Stimulated activated CD4-positive, alpha-beta T cell treated with anti-CD3 and anti-CD28 coated beads, Interleukin-2, amount 100 ng/mL, for 4 hours (primary cell): ENCODE measurements at regions not wholly inside any gene's neighbourhood (a gene's known extent, or its start where the extent isn't known, plus 50 kb on each side); places are given as distances from the start of the nearest gene placed in this dataset.

Source experiments
- DNase-seq: peaks from one replicate; pipeline ENCODE4 v3.0.0-alpha.2; 2020; ENCODE audit warnings: low read depth

- DNase-seq, result no peak
Observed at GRCh38 chr20:56800088-56800487, 171.0 kb downstream of the TFAP2C start.

- DNase-seq, result no peak
Observed at GRCh38 chr20:56801971-56802755, 173.1 kb downstream of the TFAP2C start.

GRCh38 chr20:56802805-56803204 is 173.7 kb downstream of the TFAP2C start:
- no peak for DNase-seq

GRCh38 chr20:56805313-56805712 is 176.2 kb downstream of the TFAP2C start:
- DNase-seq, result no peak

- no peak for DNase-seq
Observed at GRCh38 chr20:56805966-56806365, 176.9 kb downstream of the TFAP2C start.

GRCh38 chr20:56806952-56807517 is 177.9 kb downstream of the TFAP2C start:
- no peak for DNase-seq

GRCh38 chr20:56808117-56808725 is 179.1 kb downstream of the TFAP2C start:
- no peak for DNase-seq

- no peak for DNase-seq
Observed at GRCh38 chr20:56808732-56809131, 179.6 kb downstream of the TFAP2C start.

GRCh38 chr20:56809668-56810067 is 180.6 kb downstream of the TFAP2C start:
- DNase-seq, result no peak

GRCh38 chr20:56810141-56810540 is 181.0 kb downstream of the TFAP2C start:
- no peak for DNase-seq

- DNase-seq, result no peak
Observed at GRCh38 chr20:56815796-56816195, 186.7 kb downstream of the TFAP2C start.

GRCh38 chr20:56816349-56816748 is 187.2 kb downstream of the TFAP2C start:
- DNase-seq, result no peak

GRCh38 chr20:56817780-56818675 is 188.9 kb downstream of the TFAP2C start:
- no peak for DNase-seq

GRCh38 chr20:56820984-56821383 is 191.9 kb downstream of the TFAP2C start:
- no peak for DNase-seq

- DNase-seq, result no peak
Observed at GRCh38 chr20:56826306-56826704, 197.2 kb downstream of the TFAP2C start.

GRCh38 chr20:56826705-56827665 is 197.9 kb downstream of the TFAP2C start:
- DNase-seq, result no peak

- DNase-seq, result no peak
Observed at GRCh38 chr20:56827763-56828162, 198.7 kb downstream of the TFAP2C start.

- DNase-seq, result no peak
Observed at GRCh38 chr20:56828402-56828801, 199.3 kb downstream of the TFAP2C start.

- no peak for DNase-seq
Observed at GRCh38 chr20:56829788-56830385, 200.8 kb downstream of the TFAP2C start.

- DNase-seq, result no peak
Observed at GRCh38 chr20:56831795-56832194, 202.7 kb downstream of the TFAP2C start.

- no peak for DNase-seq
Observed at GRCh38 chr20:56833427-56833826, 204.3 kb downstream of the TFAP2C start.
